ENCODE measurements at regions not wholly inside any gene's neighbourhood (a gene's known extent, or its start where the extent isn't known, plus 50 kb on each side); places are given as distances from the start of the nearest gene placed in this dataset.

GRCh38 chr3:66592927-66593625 is 92.3 kb upstream of the LRIG1 start:
- DNase-seq = no peak

DNA sequence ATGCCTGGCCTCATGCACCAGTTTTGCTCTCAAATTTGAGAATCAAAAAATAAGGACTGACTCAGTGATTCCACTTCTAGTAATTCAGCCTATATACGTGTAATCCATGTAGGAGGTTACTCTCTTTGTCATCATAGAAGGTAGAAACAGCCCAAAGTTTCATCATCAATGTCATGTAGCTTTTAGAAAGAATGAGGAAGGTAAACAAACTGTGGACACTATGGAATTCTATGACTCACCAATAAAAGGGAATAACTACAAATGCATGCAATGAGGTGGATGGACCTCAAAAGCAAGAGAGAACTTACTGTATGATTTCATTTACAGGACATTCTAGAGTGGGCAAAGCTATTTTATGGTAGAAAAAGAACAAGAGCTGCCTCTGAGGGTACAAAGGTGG is 93.2 kb upstream of the LRIG1 start:
- DNase-seq = no peak

- no peak for DNase-seq
Measured at GRCh38 chr3:66597308-66597863, 96.6 kb upstream of the LRIG1 start.

DNA sequence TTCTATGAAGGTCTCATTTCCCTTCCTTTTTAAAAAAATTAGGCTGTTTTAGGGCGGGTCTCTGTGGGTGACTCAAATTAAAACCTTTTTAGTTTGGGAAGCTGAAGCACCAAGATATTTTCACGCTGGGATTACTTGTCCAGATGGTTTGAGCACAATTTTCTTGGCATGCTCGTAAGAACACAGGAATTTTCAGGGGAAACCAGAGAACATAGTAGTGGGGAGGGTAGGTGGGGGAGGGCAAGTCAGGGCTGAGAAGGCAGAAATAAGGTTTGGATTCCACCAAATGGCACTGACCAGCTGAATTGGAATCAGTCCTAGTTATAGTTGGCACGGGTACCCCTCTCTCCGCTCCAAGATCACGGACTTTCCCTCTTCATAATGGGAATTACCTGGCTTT is 97.3 kb upstream of the LRIG1 start:
- no peak for DNase-seq

DNA sequence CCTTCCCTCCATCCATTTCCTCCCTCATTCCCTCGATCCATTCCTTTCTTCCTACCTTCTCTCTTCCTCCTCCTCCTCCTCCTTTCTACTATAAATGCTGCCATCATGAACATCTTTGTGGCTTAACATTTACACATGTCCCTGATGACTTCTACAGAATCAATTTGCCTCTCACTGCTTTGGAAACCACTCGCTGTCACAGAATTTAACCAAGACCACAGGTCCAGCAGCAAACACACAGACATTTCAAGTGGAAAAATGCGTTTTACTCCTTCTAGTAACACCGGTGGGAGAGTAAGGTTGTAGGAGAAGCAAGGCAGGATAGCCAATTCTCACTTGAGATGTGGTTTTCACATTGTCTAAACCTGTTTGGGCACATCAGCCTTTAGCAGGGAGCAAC is 101.4 kb upstream of the LRIG1 start:
- DNase-seq = no peak

GRCh38 chr3:66602691-66603090 is 101.9 kb upstream of the LRIG1 start:
- no peak for DNase-seq

GRCh38 chr3:66603151-66603611 is 102.4 kb upstream of the LRIG1 start:
- DNase-seq = no peak

DNA sequence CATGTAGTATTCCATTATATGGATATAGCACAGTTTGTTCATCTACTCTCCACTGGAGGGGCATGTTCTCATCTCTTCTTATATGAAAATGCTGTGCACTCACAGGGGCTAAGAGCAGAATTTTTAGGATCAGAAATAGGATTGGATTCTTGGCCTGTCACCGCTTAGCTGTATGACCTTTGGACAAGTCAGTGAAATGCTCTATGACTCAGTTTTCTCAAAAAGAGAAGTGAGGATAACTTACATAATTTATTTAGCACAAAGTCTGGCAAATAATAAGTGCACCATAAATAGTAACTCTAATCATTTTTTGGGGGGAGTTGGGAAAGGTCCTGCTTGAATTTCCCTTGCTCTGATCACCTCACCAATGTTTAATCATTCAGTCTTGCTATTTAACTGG is 103.7 kb upstream of the LRIG1 start:
- DNase-seq = no peak

DNA sequence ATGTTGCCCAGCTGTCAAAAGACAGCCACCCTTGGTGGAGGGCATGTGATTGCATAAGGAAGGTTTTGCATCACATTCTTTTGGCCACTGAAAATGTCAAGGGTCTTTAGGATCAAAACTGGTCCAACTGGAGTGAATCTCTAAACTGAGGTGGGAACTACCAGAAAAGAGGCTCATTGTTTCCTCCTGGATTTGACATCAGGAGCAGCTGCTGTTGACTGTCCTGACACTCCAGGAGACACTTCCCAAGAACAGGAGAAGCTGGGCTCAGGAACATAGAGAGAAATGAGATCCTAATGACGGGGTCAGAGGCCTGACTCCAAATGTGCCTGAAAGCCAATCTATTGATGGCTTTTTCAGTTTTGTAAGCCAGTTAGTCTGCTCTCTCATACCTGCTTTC is 105.3 kb upstream of the LRIG1 start:
- no peak for DNase-seq

DNA sequence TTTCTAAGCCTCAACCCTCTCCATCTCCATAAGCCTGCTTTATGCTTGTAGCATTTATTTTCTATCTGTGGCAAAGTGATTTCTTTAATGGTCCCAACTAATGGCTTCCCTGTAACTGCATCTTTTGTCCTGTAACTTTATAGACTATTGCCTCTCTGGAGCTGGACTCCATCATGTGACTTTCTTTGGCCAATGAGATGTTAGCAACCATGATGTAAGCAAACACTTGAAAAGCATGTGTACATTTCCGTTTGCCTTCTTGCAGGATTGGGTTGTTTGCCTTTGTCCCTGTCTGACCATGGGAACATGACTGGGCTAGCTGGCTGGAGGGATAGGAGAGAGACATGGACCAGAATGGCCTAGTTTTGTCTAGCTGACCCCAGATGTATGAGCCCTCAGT is 106.0 kb upstream of the LRIG1 start:
- DNase-seq = no peak

DNA sequence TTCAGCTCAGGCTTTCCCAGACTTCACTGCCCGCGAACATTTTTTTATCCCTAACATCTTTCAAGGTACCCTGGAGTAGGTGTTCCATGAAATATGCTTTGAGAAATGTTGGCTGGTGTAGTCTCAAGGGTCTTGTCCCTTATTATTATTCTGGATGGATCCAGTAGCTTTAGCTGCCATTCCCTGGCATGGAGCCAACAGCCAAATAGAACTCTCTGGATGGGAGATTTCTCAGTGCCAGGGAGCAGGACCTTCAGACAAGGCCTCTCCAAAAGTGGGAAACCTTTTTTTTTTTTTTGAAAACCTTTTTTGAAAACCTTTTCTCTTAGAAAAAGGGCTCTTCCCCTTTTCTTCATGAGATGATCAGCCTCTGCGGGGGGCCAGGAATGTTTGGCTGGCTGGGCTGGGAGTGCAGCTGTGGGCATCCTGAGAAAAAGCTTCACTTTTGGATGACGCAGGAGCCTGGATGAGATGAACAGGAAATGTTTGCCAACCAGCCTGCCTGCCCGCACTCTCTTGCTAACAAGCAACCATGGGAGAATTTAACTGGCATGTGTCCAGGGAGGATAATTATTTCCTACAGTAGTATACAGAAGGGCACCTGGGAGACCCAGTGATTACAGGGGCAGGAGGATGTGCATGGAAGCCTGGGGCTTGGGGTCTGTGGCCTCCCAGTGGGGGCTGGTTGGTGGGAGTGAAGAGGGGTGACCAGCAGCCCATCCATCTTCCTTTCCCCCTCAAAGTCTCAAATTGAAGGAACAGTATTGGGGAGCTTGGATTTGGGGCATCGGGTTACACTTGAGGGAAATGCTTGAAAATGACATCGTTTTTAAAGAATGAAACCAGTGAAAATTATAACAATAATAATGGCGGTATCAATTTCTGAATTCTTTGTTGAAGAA is 109.1 kb upstream of the LRIG1 start:
- no peak for DNase-seq

DNA sequence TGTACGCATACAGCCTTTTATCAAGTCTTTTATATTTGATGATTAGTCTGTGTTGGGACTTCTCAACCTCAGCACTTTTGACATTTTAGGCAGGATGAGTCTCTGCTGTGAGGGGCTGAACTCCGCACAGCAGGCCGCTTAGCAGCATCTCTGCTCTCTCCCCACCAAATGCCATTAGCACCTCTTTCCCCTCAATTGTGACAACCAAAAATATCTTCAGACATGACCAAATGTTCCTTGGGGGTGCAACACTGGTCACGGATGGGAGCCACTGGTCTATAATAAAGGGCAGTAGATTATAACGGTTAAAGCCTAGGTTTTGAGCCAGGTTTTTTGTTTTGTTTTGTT is 109.7 kb upstream of the LRIG1 start:
- no peak for DNase-seq

DNA sequence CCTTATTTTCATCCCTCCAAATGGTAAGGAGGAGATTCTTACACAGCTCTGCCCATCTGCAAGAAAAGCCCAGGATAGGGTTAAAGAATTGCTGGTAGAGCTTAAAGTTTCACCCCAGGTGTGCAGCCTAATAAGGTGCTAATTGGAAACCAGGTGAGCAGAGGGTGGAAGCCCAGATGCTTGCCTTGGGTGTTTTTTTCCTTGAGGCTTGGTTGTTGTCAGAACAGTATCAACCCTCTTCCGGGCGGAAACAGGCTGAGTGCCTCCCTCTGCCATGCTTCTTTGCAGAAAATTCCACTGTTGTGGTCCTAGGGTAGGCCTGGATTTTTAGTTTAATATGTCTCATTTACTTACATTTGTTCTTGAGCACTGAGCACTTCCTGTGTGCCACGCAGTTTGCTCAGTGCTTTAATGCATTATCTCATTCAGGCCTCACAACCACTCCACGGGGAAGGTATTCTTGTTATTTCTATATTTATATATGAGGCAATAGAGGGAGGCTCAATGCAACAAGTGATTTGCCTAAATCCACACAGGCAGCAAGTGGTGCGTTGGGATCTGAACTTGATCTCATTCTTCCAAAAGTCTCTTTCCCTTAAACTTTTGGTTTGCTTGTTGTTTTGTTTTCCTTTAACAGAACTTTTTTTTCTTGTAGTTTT is 115.0 kb upstream of the LRIG1 start:
- DNase-seq = no peak

- DNase-seq = no peak
Measured at GRCh38 chr3:66617351-66617750, 116.5 kb upstream of the LRIG1 start.

GRCh38 chr3:66618066-66618465 is 117.2 kb upstream of the LRIG1 start:
- DNase-seq = no peak

DNA sequence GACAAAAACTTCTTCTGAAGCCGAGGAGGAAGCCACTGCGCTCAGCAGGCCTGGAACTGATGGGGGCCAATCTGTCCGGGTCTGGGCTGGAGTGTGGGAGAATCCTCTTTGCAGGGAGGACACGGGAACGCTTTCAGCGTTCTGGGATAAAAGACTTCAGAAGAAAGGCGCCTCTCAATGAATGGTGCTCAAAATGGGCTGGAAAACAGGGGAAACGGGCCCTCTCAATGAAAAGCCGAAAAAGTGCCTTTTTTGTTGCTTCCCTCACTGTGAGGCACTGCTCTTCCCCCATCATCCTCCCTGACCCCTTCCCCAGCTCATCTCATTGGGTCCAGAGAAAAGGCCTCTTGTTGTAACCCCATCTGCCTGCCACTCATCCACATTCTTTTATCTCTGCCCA is 119.5 kb upstream of the LRIG1 start:
- no peak for DNase-seq

DNA sequence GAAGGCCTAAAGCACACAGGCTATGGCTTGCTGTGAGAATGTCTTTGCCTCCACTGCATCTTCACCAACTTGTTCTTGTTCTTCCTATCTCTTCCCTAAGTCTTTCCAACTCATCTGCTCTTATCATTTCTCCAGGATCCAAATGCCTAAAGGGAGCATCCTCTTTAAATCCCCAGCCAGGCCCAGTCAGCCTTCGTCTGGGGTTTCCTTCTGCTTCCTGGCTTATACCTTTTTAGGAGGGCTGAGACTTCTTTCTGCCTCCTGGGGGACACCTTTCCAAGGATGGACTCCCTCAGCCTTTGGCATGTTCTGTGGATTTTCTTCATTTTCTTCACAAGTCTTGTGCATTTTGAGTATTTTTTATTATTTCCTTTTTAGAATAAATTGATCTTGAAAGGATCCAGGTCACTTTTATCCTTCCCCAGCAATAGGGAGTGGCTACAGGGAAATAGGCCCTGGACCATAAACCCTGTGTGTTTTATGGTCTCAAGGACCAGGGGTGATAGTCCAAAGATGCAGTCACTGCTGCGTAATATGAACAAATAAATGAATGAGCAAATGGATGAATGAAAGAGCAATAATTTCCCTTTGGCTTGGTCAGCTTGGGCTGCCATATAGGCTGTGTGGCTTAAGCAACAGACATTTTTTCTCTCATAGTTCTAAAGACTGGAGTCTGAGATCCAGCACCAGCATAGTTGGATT is 122.1 kb upstream of the LRIG1 start:
- DNase-seq = no peak

GRCh38 chr3:66625505-66626216 is 124.8 kb upstream of the LRIG1 start:
- DNase-seq = no peak

DNA sequence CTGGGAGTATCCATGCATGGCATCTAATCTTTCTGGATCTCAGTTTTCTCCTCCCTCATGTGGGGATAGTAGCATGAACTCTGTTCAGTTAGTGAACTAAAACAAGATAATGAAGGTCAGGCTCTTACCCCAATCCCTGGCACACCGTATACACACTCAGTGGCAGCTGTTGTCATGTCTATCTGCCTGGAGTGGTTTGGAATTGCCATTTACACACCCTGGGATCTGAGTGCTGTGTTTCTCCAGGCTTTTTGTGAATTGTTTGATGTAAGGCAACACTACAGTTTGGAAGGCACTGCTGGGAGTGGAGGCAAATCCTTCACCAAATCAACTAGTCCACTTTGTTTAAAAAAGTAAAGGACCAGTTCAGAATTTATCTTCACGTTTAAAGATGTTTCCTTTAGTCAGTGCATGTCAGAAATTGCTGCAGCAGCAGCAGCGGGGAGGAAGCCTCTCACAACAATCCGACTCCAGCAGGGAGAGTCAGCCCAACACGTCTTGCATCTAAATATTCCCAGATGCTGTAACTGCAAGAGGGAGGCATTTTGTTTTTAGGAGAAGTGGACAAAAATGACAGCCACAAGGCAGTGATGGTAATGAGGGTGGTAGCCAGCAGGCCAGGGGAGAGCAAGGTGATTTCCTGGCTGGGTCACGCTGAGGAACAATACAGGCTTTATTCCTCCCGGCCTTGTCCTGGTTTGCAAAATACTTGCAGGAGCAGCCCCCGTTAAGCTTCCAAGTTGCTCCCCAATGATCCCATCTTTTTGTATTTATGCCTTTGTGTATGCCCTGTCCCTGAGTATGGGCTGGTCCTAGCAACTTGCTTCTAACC is 128.5 kb upstream of the LRIG1 start:
- no peak for DNase-seq

GRCh38 chr3:66629982-66630368 is 129.2 kb upstream of the LRIG1 start:
- DNase-seq = no peak
